ENCODE measurements at regions not wholly inside any gene's neighbourhood (a gene's known extent, or its start where the extent isn't known, plus 50 kb on each side); places are given as distances from the start of the nearest gene placed in this dataset.

GRCh38 chr2:215707608-215708007 is 271.7 kb upstream of the FN1 start:
- Histone ChIP-seq H3K27ac (no peak overlapping the region), H3K4me3 (no peak overlapping the region), H3K9me3 (no peaks in the 10 kb centered on the region), H3K36me3 (no peaks in the 10 kb centered on the region), H3K27me3 (no peaks in the 10 kb centered on the region), H3K4me1 (peaks cover 0 to 8% (median 0%) of the 10 kb centered on the region in 4 donors)
- TF ChIP-seq POLR2A (IDR thresholded peaks at IDR 0.05) (no peak), CTCF (IDR thresholded peaks at IDR 0.05) (no peak)
- DNase-seq = no peak

GRCh38 chr2:215705771-215706361 is 270.0 kb upstream of the FN1 start:
- no peak overlapping the region for H3K4me3 ChIP-seq
- peak overlapping the region in 1 of 4 donors; percentile 0 for H3K27ac ChIP-seq
- H3K27me3 ChIP-seq = no peaks in the 10 kb centered on the region
- DNase-seq = no peak
- TF ChIP-seq CTCF (IDR thresholded peaks at IDR 0.05) = no peak
- TF ChIP-seq POLR2A (IDR thresholded peaks at IDR 0.05) = no peak
- no peaks in the 10 kb centered on the region for H3K4me1 ChIP-seq
- H3K9me3 ChIP-seq = no peaks in the 10 kb centered on the region
- H3K36me3 ChIP-seq = no peaks in the 10 kb centered on the region

GRCh38 chr2:215705281-215705680 is 269.4 kb upstream of the FN1 start:
- Histone ChIP-seq H3K9me3 (no peaks in the 10 kb centered on the region), H3K4me3 (no peak overlapping the region), H3K27ac (peak overlapping the region in 1 of 4 donors; percentile 0), H3K27me3 (no peaks in the 10 kb centered on the region), H3K4me1 (no peaks in the 10 kb centered on the region), H3K36me3 (no peaks in the 10 kb centered on the region)
- no peak for DNase-seq
- TF ChIP-seq POLR2A (IDR thresholded peaks at IDR 0.05) (no peak), CTCF (IDR thresholded peaks at IDR 0.05) (no peak)

GRCh38 chr2:215702116-215702902 is 266.4 kb upstream of the FN1 start:
- no peak overlapping the region for H3K27ac ChIP-seq
- no peak for TF ChIP-seq CTCF (IDR thresholded peaks at IDR 0.05)
- no peak for TF ChIP-seq POLR2A (IDR thresholded peaks at IDR 0.05)
- H3K9me3 ChIP-seq = no peaks in the 10 kb centered on the region
- H3K4me1 ChIP-seq = no peaks in the 10 kb centered on the region
- no peaks in the 10 kb centered on the region for H3K36me3 ChIP-seq
- no peak overlapping the region for H3K4me3 ChIP-seq
- no peaks in the 10 kb centered on the region for H3K27me3 ChIP-seq
- no peak for DNase-seq

GRCh38 chr2:215699700-215700538 is 264.1 kb upstream of the FN1 start:
- Histone ChIP-seq H3K27me3 (no peaks in the 10 kb centered on the region), H3K9me3 (no peaks in the 10 kb centered on the region), H3K36me3 (no peaks in the 10 kb centered on the region), H3K27ac (peak overlapping the region in 1 of 4 donors; percentile 24), H3K4me1 (no peaks in the 10 kb centered on the region), H3K4me3 (no peak overlapping the region)
- TF ChIP-seq CTCF (IDR thresholded peaks at IDR 0.05) (no peak), POLR2A (IDR thresholded peaks at IDR 0.05) (no peak)
- no peak for DNase-seq
